ENCODE measurements at regions not wholly inside any gene's neighbourhood (a gene's known extent, or its start where the extent isn't known, plus 50 kb on each side); places are given as distances from the start of the nearest gene placed in this dataset.

DNA sequence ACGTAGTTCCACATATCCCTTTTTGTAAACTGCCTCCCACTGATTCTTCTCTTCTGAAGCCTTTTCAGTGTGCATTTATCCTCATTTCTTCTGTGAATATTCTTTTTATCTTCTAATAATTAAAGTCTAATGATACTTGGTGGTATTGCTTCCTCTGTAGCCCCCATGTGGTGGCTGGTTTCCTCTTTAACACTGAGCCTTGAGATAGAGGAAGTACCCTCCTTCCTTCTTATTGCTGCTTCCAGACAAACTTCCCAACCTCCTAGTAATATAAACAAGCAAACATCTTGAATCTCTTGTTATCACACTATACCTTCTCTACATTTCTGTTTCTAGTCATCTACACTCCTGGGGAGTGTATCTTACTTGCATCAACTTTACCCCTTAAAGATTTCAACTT is 310.5 kb upstream of the GIMD1 start:
- TF ChIP-seq, protein P1, sequence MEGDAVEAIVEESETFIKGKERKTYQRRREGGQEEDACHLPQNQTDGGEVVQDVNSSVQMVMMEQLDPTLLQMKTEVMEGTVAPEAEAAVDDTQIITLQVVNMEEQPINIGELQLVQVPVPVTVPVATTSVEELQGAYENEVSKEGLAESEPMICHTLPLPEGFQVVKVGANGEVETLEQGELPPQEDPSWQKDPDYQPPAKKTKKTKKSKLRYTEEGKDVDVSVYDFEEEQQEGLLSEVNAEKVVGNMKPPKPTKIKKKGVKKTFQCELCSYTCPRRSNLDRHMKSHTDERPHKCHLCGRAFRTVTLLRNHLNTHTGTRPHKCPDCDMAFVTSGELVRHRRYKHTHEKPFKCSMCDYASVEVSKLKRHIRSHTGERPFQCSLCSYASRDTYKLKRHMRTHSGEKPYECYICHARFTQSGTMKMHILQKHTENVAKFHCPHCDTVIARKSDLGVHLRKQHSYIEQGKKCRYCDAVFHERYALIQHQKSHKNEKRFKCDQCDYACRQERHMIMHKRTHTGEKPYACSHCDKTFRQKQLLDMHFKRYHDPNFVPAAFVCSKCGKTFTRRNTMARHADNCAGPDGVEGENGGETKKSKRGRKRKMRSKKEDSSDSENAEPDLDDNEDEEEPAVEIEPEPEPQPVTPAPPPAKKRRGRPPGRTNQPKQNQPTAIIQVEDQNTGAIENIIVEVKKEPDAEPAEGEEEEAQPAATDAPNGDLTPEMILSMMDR (conservative IDR thresholded peaks at IDR 0.05; ENCODE audit: low read depth, low read length) = no peak
- TF ChIP-seq EZH2 (IDR thresholded peaks at IDR 0.05; ENCODE audit: borderline replicate concordance, low read depth, low read length, poor library complexity, severe bottlenecking) = no peak
- Histone ChIP-seq H3K4me3 (ENCODE audit: low read depth, low read length, poor library complexity, severe bottlenecking) (no peak overlapping the region), H3K27ac (ENCODE audit: low read depth, low read length, poor library complexity, severe bottlenecking) (no peak overlapping the region), H3K9me3 (ENCODE audit: low read depth, low read length, poor library complexity, severe bottlenecking) (no peaks in the 10 kb centered on the region), H3K36me3 (ENCODE audit: insufficient read depth, low read length, poor library complexity, severe bottlenecking) (no peaks in the 10 kb centered on the region), H3K4me1 (ENCODE audit: insufficient read depth, low read length, poor library complexity, severe bottlenecking) (peaks cover 5% of the 10 kb centered on the region), H3K27me3 (replicated peaks; ENCODE audit: insufficient read depth, low read depth, low read length, poor library complexity) (no peaks in the 10 kb centered on the region)
- CTCF ChIA-PET = no interaction called here
- no peak for DNase-seq (ENCODE audit: low spot score)
- POLR2A ChIA-PET (ENCODE audit: low non-redundant PET) = no interaction called here
- no TSS peak for BruUV-seq (replicated peaks)
- intact Hi-C loops (cut with micrococcal nuclease; ENCODE audit: unreplicated experiment) = no loop called here

DNA sequence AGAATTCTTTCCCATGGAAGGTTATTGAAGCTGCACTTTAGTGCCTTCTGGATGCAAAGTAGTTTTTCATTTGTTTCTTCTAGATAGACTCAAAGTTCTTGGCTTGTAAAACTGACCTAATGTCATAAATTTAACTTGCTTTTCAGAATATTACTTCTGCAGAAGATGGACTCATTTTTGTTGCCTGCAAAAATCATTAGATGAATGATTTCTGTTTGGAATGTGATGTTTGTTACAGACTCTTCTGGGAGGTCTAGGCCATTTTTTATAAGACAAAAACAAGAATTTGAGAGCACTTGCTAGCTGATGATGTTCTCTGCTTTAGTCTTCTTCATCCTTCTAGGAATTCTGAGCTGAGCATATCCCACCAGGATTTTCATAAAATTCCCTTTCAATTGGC is 308.6 kb upstream of the GIMD1 start:
- Histone ChIP-seq H3K27ac (ENCODE audit: low read depth, low read length, poor library complexity, severe bottlenecking) (no peak overlapping the region), H3K9me3 (ENCODE audit: low read depth, low read length, poor library complexity, severe bottlenecking) (no peaks in the 10 kb centered on the region), H3K27me3 (replicated peaks; ENCODE audit: insufficient read depth, low read depth, low read length, poor library complexity) (no peaks in the 10 kb centered on the region), H3K4me1 (ENCODE audit: insufficient read depth, low read length, poor library complexity, severe bottlenecking) (peaks cover 5% of the 10 kb centered on the region), H3K4me3 (ENCODE audit: low read depth, low read length, poor library complexity, severe bottlenecking) (no peak overlapping the region), H3K36me3 (ENCODE audit: insufficient read depth, low read length, poor library complexity, severe bottlenecking) (no peaks in the 10 kb centered on the region)
- TF ChIP-seq, protein P1 (conservative IDR thresholded peaks at IDR 0.05; ENCODE audit: low read depth, low read length) = no peak
- no peak for TF ChIP-seq EZH2 (IDR thresholded peaks at IDR 0.05; ENCODE audit: borderline replicate concordance, low read depth, low read length, poor library complexity, severe bottlenecking)
- no peak for DNase-seq (ENCODE audit: low spot score)
- no TSS peak for BruUV-seq (replicated peaks)
- ChIA-PET CTCF (no interaction called here), POLR2A (ENCODE audit: low non-redundant PET) (no interaction called here)
- intact Hi-C loops (cut with micrococcal nuclease; ENCODE audit: unreplicated experiment) = no loop called here

DNA sequence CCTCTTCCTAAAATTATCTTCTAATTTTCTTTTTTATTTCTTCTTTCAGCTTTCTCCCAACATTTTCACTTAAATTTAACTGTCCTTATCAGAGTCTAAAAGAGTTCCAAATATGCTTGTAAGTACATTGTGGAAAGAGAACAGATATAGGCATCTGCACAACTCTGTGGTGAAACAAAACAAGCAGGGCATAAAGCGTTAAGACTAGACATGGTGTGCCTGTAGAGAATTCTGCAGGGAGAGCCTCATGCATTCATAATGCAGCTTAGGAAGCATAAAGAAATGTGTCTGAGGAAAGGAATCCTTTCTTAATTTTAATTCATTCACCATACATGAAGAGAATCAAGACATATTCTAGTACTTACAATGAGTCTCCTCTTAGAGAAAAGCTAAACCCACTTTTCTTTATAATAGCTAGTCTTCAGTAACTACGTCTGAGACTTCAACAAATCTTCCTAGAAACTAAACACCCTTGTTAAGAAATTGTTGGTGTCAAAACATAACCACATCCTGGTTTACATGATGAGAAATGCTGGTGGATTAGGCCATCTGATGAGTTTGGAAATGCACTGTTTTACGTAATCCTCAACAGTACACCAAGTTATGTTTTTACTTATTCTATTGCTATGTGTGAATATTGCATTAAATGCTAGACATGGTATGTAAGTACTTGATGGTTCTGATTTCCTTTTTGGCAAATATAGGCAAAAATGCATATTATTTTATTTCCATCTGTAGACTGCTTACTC is 307.8 kb upstream of the GIMD1 start:
- ChIA-PET CTCF (no interaction called here), POLR2A (ENCODE audit: low non-redundant PET) (no interaction called here)
- TF ChIP-seq, protein P1 (conservative IDR thresholded peaks at IDR 0.05; ENCODE audit: low read depth, low read length) = no peak
- TF ChIP-seq EZH2 (IDR thresholded peaks at IDR 0.05; ENCODE audit: borderline replicate concordance, low read depth, low read length, poor library complexity, severe bottlenecking) = no peak
- Histone ChIP-seq H3K9me3 (ENCODE audit: low read depth, low read length, poor library complexity, severe bottlenecking) (no peaks in the 10 kb centered on the region), H3K27me3 (replicated peaks; ENCODE audit: insufficient read depth, low read depth, low read length, poor library complexity) (no peaks in the 10 kb centered on the region), H3K4me1 (ENCODE audit: insufficient read depth, low read length, poor library complexity, severe bottlenecking) (peaks cover 5% of the 10 kb centered on the region), H3K27ac (ENCODE audit: low read depth, low read length, poor library complexity, severe bottlenecking) (no peak overlapping the region), H3K36me3 (ENCODE audit: insufficient read depth, low read length, poor library complexity, severe bottlenecking) (no peaks in the 10 kb centered on the region), H3K4me3 (ENCODE audit: low read depth, low read length, poor library complexity, severe bottlenecking) (no peak overlapping the region)
- intact Hi-C loops (cut with micrococcal nuclease; ENCODE audit: unreplicated experiment) = no loop called here
- no TSS peak for BruUV-seq (replicated peaks)
- no peak for DNase-seq (ENCODE audit: low spot score)
